ENCODE measurements at regions not wholly inside any gene's neighbourhood (a gene's known extent, or its start where the extent isn't known, plus 50 kb on each side); places are given as distances from the start of the nearest gene placed in this dataset.

DNA sequence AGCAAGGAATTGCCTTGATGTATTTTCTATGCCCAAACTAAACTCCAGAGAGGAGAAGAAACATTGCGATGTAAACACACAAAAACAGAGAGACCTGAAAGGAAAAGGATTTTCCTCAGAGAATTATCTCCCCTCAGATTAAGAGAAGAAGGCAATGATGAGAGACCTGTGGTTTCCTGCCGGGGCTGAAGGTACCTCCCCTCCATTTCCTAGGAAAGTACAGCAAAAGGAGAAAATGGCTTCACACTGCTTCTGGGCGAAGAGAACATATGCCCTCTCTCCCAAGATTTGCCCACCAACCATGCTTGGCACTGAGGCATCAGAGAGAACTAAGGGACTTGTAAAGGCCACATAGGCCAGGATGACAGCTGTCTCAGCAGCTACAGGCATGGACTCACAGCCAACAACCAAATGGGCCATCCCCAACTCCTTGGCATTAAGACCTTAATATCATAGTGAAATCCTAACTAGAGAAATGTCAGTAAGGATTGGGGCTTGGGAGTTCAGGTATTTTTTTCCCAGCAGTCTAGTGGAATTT, 523.0 kb downstream of the PTPRC start:
- DNase-seq: no peak

DNA sequence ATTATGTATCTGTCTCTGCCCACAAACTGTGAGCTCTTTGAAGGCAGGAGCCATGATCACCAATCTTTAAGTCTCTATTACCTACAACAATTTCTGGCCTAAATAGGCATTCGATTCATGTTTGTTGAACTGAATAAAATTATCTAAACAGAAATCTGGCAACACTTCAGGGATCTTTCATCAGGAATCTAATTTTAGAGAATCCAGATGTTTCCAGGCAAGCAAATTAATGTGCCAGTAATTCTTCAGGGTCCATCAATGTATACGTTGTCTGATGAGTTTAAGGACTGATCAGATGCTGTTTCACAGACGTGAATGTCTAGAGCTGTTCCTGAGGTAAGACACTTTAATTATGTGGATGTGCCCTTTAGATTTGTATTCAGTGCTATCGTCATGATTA, 524.4 kb downstream of the PTPRC start:
- no peak for DNase-seq

DNA sequence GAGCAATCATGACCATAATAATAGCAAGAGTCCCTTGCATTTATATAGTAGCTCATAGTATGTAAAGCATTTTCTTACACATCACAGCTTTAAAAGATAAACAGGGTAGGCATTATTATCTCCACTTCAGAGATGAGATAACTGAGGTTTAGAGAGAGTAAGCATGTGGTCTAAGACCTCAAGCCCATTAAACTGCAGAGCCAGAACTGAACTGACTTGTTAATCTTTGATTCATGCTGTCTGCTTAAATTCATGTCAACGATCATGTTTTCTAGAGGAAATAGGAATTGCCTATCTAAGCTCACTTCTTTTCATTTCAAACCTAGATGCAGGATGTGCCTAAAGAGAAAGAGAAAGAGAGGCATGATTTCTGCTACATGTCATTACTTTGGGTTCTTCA, 524.8 kb downstream of the PTPRC start:
- no peak for DNase-seq

DNA sequence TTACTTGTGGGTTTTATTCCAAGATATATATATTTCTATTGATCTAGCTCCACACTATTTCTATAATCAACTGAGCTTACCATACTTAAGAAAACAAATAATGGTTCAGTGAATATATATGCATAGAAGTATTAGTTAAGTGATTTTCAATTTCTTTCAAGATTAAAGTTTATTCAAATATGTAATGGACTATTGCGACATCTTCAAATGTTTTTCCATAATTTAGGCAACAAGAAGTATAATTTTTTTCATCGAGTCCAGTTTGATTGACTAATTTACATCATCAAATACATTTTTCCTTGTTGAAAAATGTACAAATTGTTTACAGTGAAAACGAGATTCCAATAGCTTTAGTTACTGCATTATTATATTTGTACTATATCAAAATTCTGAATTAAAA, 528.6 kb downstream of the PTPRC start:
- DNase-seq: no peak

DNA sequence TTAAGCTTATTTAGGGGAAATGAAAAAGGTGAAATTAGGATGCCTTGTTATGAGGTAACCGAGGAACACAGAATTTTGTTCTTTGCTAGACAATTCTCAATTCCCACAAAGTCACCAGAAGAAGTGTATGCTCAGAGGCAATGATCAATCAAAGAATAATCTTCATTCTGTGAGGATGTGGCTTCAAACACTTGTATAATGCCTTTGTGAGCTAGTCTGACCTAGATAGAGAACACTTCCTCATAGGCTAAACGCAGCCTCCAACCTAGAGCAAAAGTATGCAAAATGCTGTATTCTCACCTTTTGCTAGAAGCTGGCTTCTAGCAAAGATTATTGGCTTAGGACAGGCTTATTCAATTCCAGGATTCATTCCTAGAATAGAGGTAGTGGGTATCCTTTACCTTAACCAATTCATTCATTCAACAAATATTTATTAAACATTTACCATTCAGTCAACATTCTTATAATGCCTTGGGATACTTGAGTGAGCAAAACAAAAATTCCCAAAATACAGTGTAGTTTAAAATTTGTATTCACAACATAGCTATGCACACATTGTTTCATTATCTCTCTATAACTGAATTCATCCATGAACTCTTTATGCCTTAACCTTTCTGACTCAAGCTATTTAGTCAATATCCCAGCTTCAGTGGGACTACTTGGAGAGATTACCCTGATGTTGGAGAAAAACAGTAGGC, 530.2 kb downstream of the PTPRC start:
- no peak for DNase-seq

DNA sequence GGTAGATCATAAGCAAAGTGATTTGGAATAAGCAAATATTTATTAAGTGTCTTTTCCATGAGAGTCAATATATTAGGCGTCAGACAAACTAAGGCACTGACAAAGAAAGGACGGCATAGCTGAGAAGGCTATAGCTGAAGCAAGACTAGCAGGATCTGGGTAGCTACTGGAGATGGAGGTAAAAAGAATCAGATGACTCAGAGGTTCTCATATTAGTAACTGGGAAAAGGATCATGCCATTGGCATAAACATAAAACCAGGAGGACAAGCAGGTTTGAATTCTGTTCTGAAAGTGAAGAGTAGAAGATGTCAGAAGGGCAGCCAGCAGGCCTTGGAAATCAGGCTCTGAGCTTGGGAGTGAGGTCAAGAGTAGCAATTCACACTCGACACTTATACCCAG, 531.9 kb downstream of the PTPRC start:
- DNase-seq: no peak

DNA sequence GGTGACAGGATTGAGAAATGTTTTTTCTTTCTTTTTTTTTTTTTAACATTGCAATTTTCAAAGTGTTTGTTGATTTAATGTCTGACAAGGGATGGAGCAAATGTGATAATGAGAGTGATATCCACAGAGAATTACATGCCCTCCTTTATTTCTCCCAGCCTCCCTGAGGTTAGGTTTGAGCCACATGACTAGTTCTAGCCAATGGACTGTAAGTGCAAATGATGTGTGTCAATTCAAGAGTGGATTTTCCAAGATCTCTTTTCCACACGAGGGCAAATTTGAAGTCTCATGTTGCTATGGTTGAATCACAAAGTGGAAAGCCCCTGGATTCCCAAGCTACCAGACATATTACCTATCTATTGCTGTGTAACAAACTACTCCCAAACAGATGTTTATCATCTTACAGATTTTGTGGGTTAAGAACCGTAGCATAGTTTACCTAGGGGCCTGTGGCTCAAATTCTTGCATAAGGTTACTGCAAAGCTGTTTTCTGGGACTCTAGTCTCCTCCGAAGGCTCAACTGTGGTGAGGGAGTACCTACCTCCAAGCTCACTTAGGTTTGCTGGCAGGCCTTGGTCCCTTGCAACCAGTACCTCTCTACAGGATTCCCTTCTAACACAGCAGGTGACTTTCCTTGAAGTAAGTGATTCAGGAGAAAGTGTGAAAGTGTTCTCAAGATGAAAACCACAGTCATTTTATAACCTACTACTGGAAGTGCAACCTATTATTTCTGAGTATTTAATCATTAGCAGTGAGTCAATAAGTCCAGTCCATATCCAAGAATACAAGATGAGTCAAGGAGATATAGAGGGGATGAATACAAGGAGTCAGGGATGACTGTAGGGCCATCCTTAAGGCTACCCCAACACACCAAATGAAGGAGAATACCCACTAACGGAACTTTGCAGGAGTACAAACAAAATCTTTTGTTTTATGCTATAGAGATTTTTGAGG, 533.6 kb downstream of the PTPRC start:
- DNase-seq: no peak

DNA sequence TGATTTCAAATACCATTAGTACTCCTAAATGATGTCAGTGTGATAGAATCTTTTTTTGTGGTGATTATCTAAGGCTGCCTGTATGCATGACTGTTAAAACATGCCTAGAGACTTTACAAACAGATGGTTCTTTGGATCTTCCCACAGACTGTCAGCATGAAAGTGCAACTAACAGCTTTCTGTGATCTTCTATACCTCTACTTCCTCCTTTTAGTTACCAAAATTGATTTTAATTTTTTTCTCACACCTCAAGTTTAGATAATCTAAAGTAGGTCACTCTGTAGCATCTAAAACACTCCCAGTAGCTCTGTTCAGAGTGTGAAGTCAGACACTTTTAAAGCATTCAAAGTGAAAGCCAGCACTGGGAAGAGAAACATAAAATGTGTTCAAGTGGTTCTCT, 534.5 kb downstream of the PTPRC start:
- DNase-seq: no peak

DNA sequence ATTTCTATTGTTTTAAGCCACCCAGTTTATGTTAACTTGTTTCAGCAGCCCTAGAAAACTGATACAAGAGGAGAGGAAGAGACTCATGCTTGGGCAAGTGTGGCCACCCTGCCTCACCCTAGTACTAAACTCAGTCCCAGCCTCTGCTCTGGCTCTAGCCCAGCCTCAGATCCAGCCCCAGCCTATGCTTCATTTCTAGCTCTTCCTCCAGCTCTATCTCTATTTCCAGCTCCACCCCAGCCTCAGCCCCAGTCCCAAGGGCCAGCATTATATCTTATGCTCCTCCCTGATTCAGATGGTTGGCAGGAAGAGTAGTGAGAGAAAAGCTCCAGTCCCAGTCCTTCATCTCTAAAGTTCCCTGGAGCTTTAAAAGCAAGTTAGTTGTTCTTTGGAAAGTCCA, 535.5 kb downstream of the PTPRC start:
- DNase-seq: no peak

DNA sequence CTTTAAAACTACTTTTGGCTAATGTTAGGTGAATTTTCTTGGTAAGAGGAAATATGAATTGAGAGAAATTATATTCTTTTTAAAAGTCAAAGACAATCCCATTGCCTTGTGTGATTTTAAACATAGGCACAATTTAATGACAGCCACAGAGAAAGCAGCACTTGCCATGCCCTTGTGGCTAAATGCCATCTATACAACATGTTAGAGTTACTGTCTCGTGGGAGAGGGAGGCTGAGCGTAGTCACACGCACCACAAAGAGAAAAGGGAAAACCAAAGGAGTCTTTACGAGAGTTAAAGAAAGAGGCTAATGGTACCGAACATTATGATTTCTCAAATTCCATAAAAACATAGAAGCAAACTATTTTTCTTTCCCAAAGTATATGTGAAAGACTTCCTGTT, 537.9 kb downstream of the PTPRC start:
- no peak for DNase-seq

DNA sequence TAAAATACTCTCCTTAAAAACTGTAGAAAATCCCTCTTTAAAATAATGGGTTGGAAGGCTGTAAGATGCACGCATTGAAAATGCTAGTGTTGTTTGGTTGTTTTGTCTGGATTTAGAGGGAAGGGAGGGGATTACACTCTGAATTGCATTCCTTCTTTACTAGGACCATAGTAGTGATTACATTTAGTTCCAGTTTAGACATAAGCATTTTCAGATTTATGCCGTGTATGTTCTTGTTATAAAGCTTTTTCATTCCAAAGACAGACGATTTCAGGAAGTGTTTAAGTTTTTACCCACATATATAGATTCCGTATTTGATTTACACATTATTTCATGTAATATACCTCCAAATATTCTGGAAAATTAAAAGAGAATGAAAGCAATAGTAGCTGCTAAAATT, 538.4 kb downstream of the PTPRC start:
- DNase-seq: no peak

DNA sequence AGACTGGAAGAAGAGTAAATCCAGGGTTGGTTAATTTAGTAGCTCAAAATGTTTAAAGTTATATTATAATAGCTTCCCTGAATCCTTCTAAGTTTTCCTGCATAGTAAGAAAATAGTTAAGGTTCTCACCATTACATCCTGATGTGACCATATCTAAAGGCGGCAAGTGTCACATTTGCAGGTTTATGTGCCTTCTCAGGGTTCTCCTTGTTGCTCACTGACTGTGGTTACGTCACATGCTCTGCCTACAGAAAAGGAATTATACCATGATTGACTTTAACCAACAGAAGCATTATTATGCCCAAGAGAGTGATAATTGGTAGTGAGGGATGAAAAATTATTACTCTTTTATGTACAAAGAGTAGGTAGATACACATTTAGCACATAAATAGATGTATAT, 539.8 kb downstream of the PTPRC start:
- no peak for DNase-seq

DNA sequence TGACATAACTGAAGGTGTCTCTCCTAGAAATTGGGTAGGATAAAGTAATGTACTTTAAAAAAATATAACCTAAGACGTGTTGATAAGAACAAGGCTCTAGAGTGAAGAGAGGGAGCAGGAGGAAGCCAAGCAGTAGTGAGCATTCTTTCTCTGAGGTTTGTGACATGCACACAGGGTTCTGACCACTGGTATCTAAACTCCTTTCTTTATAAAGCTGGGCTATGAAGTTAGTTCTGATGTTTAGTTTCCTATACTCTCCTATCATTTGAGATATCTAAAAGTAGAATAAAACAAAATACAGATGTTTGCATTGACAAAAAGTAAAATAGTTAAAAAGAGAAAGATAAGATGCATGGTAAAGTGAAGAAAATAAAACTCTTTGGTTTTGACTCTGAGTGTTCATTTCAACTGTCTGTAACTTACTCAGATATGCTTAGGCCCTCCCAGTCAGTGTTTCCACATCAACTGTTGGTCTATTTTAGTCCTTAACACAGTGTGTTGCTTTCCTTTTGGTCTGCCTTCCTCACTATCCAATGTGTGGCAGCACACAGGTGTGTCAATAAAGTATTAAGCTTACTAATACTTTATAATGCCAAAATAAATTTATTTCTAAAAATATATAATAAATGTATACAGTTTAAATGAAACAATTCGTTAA, 543.5 kb downstream of the PTPRC start:
- no peak for DNase-seq

DNA sequence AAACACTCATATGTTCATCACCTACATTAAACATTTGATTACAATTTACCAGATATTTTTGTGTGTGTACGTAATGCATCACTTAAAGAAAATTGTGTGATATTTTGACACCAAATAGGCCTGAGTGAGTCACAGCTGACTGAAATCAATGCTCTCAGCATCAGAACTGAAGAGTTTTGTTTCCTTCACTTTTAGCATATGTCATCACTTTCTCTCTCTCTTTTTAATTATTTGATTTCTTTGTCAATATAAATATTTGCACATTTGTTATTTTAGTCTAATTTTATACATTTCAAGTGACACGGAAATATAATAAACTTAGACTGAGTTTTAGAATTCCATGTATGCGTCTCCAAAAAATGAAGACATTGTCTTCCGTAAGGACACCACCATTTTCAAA, 545.3 kb downstream of the PTPRC start:
- DNase-seq: no peak

DNA sequence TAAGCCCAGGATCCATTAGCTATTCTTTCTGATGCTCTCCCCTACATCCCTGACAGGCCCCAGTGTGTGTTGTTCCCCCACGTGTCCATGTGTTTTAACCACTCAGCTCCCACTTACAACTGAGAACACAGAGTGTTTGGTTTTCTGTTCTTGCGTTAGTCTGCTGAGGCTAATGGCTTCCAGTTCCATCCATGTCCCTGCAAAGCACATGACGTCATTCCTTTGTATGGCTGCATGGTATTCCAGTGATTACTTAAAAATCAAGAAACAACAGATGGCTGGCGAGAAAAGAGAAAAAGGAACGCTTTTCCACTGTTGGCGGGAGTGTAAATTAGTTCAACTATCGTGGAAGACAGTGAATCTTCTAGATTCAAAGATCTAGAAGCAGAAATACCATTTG, 556.0 kb downstream of the PTPRC start:
- no peak for DNase-seq

DNA sequence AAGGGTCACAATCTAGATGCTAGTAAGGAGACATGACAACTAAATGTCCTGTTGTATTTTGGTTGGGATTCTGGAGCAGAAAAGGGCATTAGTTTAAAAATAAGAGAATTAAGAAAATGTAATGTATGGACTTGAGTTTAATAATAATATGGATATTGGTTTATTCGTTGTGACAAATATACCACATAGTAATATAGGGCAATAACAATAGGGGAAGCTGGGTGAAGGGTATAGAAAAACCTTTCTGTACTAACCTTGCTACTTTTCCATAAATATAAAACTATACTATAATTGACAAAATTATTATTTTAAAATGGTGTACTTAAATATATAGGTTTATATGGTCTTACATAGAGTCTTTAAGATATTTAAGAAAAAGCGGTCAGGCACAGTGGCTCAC, 558.9 kb downstream of the PTPRC start:
- no peak for DNase-seq

DNA sequence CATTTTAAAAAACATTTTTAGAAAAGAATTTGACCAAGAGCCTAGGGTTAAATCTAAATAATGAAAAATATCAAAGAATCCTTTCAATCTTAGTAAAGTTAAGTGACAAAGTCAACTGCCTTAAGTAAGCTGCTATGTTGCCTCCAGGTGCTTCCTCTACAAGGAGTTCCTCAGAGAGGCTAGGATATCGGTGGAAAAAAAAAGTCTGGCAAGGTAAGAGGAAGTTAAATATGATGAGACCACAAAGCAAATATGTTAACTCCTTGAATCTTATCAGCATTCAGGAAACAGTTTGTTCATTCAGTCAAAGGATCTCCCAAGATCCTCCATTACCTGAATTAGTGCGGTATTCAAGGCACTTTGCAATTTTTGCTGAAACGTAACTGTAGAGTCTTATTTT, 563.5 kb downstream of the PTPRC start:
- DNase-seq: no peak

DNA sequence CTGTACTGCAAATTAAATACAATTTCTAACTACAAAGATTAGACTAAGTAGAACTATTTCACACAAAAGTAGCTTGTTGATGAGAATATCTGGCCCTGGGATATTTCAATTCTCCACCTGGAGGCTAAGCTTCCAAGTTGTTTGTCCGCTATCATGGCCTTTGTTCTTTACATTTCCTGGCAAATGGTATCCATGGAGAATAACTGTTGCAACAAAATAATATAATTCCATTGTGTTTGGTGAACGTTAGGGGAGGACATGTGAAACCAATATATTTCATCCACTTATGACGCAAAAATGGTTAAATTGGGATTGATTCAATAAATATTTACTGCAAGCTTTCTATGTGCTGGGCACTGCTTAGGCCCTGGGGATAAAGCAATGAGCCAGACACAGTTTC, 565.4 kb downstream of the PTPRC start:
- DNase-seq: no peak

DNA sequence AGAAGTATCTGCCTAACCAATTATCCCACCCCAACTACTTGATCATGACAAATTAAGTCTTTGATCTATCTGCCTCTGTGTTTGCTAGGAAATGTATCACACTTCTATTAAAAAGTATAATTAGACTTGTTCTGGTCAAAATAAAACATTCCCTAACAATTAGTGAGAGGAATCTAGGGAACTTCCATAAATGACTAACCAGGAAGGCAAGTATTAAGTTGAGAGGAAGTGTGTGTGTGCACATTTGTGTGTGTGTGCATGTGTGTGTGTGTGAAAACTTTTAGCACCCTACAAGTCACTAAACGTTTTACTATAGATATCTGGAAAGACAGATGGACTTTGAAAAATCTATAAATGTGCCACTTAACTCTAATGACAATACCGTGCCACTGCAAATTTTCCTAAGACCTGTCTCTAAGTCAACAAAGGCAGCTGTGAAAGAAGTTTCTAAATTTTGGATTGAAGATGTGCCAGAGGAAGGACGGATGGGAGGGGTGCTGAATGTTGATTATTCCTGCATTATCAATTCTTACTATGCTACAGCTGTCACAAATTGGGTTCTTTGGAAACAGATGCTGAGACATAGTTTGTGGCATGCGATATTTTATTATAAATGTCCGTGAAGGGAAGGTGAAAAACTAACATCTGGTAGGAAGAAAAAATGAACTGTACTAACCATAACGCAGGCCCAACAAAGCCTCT, 567.1 kb downstream of the PTPRC start:
- DNase-seq: no peak

DNA sequence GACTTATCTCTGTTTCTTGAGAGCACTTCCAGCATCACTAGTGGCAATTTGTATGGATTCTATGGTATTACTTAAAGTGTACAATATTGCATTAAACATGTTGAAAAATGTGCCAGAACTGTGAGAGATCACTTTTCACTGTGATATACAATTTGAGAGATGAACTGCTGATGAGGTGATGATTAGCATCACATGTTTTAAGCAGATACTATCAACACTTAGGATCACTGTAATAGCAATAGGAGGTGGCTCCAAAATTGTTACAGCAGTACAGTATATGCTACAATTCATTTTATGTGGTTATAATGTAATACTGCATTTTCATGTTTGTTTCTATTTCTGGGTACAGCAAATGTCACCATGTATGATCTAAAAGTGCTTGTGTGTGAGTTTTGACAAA, 570.0 kb downstream of the PTPRC start:
- no peak for DNase-seq

DNA sequence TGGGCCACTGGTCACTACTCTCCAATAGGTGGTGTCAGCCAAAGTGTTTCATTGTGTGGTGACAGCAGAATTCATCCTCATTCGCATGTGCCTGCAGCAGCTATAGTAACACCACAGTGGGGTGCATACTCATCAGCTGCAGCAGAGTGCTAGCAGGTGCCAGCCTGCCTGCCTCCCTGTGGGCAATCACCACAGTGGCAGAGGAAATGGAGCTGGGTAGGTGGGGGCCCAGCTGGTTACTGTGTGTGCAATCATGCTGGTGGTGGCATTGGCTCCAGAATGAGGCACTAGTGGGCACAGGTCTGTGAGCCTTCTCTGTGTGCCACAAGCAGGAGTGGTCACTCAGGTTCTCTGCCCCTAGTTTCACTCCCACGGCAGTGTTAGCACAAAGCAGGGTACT, 579.2 kb downstream of the PTPRC start:
- no peak for DNase-seq

DNA sequence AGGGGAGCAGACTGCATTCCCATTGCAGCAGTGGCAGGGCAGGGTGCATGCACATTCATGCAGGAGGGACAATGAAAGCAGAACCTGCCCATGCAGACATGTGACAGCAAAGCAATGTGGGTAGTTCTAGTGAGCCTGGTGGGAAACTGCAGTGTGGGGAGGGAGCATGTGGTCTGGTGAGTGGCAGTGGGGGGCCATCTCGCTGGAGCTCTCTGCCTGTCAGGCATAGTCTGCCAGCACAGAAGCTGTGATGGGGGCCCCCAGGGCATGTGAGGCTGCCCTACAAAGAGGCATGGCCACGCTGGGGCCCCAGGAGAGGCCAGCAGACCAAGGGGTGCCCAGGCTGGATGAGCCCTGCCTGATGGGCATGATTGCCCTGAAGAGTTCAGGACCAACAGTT, 579.7 kb downstream of the PTPRC start:
- DNase-seq: no peak
